Liver (tissue), 8 donors: ENCODE measurements at regions not wholly inside any gene's neighbourhood (a gene's known extent, or its start where the extent isn't known, plus 50 kb on each side); places are given as distances from the start of the nearest gene placed in this dataset.

Experiments
- DNase-seq: peaks from one replicate; pipeline ENCODE4 v3.0.0-alpha.2; 2017; ENCODE audit warnings: low spot score
- H3K27ac ChIP-seq, 2 donors: one replicate each; pipeline ENCODE4 v1.7.0; 2013; ENCODE audit warnings: inconsistent platforms in 2 of 2, low read length in 2 of 2, control low read depth in 1 of 2, low read depth in 1 of 2, mild to moderate bottlenecking in 1 of 2
- H3K27me3 ChIP-seq, 4 donors: one replicate each; pipeline versions ENCODE4 v1.6.1 to v1.7.0; 2013; ENCODE audit warnings: low read length in 3 of 4, inconsistent platforms in 1 of 4, mild to moderate bottlenecking in 1 of 4, moderate library complexity in 1 of 4; ENCODE audit not compliant: control insufficient read depth in 4 of 4, insufficient read depth in 4 of 4
- H3K36me3 ChIP-seq, 4 donors: one replicate each; pipeline versions ENCODE4 v1.6.1 to v1.7.0; 2013; ENCODE audit warnings: low read length in 3 of 4, mild to moderate bottlenecking in 3 of 4, low read depth in 1 of 4, moderate library complexity in 1 of 4; ENCODE audit not compliant: control insufficient read depth in 4 of 4, insufficient read depth in 3 of 4
- H3K4me1 ChIP-seq, 4 donors: one replicate each; pipeline versions ENCODE4 v1.6.1 to v1.7.0; 2013; ENCODE audit warnings: low read length in 3 of 4, mild to moderate bottlenecking in 3 of 4, moderate library complexity in 1 of 4; ENCODE audit not compliant: control insufficient read depth in 4 of 4, insufficient read depth in 4 of 4
- H3K4me3 ChIP-seq, 3 donors: one replicate each; pipeline versions ENCODE4 v1.6.1 to v1.7.0; 2013; ENCODE audit warnings: low read length in 3 of 3, control low read depth in 1 of 3, low read depth in 1 of 3, mild to moderate bottlenecking in 1 of 3
- H3K9ac ChIP-seq, 2 donors: one replicate each; pipeline ENCODE4 v1.7.0; 2013; ENCODE audit warnings: low read length in 2 of 2, mild to moderate bottlenecking in 2 of 2, moderate library complexity in 2 of 2, control low read depth in 1 of 2, low read depth in 1 of 2
- H3K9me3 ChIP-seq, 4 donors: one replicate each; pipeline versions ENCODE4 v1.6.1 to v1.7.0; 2013; ENCODE audit warnings: low read length in 3 of 4; ENCODE audit not compliant: control insufficient read depth in 4 of 4
- CTCF ChIP-seq: fragments of 150-350 bp; IDR thresholded peaks from 2 replicates; pipeline ENCODE4 v1.5.1; 2017; ENCODE audit warnings: improper control_type of control experiment, low read depth, low read length; ENCODE audit not compliant: missing input control
- EGR1 ChIP-seq, 2 donors: IDR thresholded peaks; 2 replicates each; pipeline ENCODE4 v1.6.1; 2016 to 2018; ENCODE audit warnings: antibody characterized with exemption in 2 of 2, low read depth in 2 of 2
- FOXA1 ChIP-seq: IDR thresholded peaks from 2 replicates; pipeline ENCODE4 v1.6.1; 2016; ENCODE audit warnings: antibody characterized with exemption
- FOXA2 ChIP-seq: IDR thresholded peaks from 2 replicates; pipeline ENCODE4 v1.6.1; 2016; ENCODE audit warnings: antibody characterized with exemption
- GABPA ChIP-seq, 2 donors: IDR thresholded peaks in 1 of 2; conservative IDR thresholded peaks in 1 of 2; 2 replicates each; pipeline ENCODE4 v1.6.1; 2016; ENCODE audit warnings: antibody characterized with exemption in 2 of 2, mild to moderate bottlenecking in 1 of 2, moderate library complexity in 1 of 2
- HNF4A ChIP-seq, 2 donors: conservative IDR thresholded peaks; 2 replicates each; pipeline ENCODE4 v1.6.1; 2016; ENCODE audit warnings: antibody characterized with exemption in 2 of 2, mild to moderate bottlenecking in 2 of 2
- HNF4G ChIP-seq: IDR thresholded peaks from 2 replicates; pipeline ENCODE4 v1.6.1; 2016; ENCODE audit warnings: antibody characterized with exemption
- JUND ChIP-seq, 2 donors: IDR thresholded peaks; 2 replicates each; pipeline ENCODE4 v1.6.1; 2016; ENCODE audit warnings: antibody characterized with exemption in 2 of 2
- NR2F2 ChIP-seq: IDR thresholded peaks from 2 replicates; pipeline ENCODE4 v1.6.1; 2016; ENCODE audit warnings: antibody characterized with exemption
- RAD21 ChIP-seq, 2 donors: IDR thresholded peaks; 2 replicates each; pipeline ENCODE4 v1.6.1; 2016; ENCODE audit warnings: antibody characterized with exemption in 2 of 2, mild to moderate bottlenecking in 2 of 2
- RXRA ChIP-seq, 2 donors: IDR thresholded peaks; 2 replicates each; pipeline ENCODE4 v1.6.1; 2017 to 2018; ENCODE audit warnings: antibody characterized with exemption in 2 of 2, mild to moderate bottlenecking in 1 of 2
- TAF1 ChIP-seq: conservative IDR thresholded peaks from 2 replicates; pipeline ENCODE4 v1.6.1; 2016; ENCODE audit warnings: antibody characterized with exemption, mild to moderate bottlenecking
- YY1 ChIP-seq: IDR thresholded peaks from 2 replicates; pipeline ENCODE4 v1.6.1; 2016; ENCODE audit warnings: antibody characterized with exemption, mild to moderate bottlenecking
- WGBS: extraction: QIAGEN DNeasy Blood & Tissue Kit; methylation state at CpG from one replicate; pipeline ENCODE4 v1.1.7; 2013; 5-methylcytosine and 5-hydroxymethylcytosine counted together
- TF ChIP-seq, protein P1 (sequence below): IDR thresholded peaks from 2 replicates; pipeline ENCODE4 v1.6.1; 2016; ENCODE audit warnings: antibody characterized with exemption
- TF ChIP-seq, protein P2 (sequence below): IDR thresholded peaks from 2 replicates; pipeline ENCODE4 v1.6.1; 2016; ENCODE audit warnings: antibody characterized with exemption
- donor health status: healthy.
- donor health status: healthy.
- donor health status: healthy.
- donor health status: healthy.
- donor health status: healthy.

GRCh38 chrY:15689994-15690393 is 1165.7 kb downstream of the NLGN4Y start:
- Histone ChIP-seq H3K27me3 (no peaks in the 10 kb centered on the region), H3K27ac (no peak overlapping the region), H3K9ac (no peak overlapping the region), H3K4me3 (no peak overlapping the region), H3K36me3 (no peaks in the 10 kb centered on the region), H3K4me1 (no peaks in the 10 kb centered on the region), H3K9me3 (no peaks in the 10 kb centered on the region)
- TF ChIP-seq RXRA (IDR thresholded peaks at IDR 0.05) (no peak), HNF4A (conservative IDR thresholded peaks at IDR 0.05) (no peak), EGR1 (IDR thresholded peaks at IDR 0.05; ENCODE audit: low read depth in 2 of 2) (no peak), TAF1 (no peak), FOXA2 (no peak), CTCF (no peak), GABPA (IDR thresholded peaks at IDR 0.05 in 1 of 2, conservative IDR thresholded peaks at IDR 0.05 in 1 of 2) (no peak), HNF4G (no peak), JUND (IDR thresholded peaks at IDR 0.05) (no peak)
- TF ChIP-seq, protein P1, sequence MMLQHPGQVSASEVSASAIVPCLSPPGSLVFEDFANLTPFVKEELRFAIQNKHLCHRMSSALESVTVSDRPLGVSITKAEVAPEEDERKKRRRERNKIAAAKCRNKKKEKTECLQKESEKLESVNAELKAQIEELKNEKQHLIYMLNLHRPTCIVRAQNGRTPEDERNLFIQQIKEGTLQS, result no peak
- no peak for DNase-seq
- WGBS, result 97% methylated on average over 1 of the region's 1 CpG

DNA sequence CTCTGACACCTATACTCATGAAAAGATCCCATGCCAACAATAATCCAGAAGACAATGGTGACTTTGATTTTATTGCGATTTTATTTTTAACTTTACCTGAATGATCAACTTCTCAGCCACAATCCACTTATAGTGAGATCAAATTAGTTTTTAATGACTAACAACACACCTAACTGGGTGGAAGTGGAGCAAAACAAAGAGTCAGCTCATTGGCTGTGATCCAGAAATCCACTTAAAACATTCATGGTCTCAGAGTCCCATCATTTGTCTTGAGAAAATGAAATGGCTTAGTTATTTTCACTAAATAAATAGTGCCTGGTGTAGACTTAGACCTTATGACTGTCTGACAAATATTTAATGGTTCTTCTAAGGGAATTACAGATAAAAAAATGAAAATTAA is 1177.8 kb downstream of the NLGN4Y start:
- no peaks in the 10 kb centered on the region for H3K4me1 ChIP-seq
- no peaks in the 10 kb centered on the region for H3K36me3 ChIP-seq
- no peak overlapping the region for H3K27ac ChIP-seq
- no peaks in the 10 kb centered on the region for H3K27me3 ChIP-seq
- H3K9me3 ChIP-seq, result no peaks in the 10 kb centered on the region
- no peak for DNase-seq
- no peak overlapping the region for H3K4me3 ChIP-seq
- no peak for TF ChIP-seq JUND (IDR thresholded peaks at IDR 0.05)
- TF ChIP-seq RAD21 (IDR thresholded peaks at IDR 0.05), result no peak
- TF ChIP-seq, protein P2, sequence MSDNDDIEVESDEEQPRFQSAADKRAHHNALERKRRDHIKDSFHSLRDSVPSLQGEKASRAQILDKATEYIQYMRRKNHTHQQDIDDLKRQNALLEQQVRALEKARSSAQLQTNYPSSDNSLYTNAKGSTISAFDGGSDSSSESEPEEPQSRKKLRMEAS, result no peak
- TF ChIP-seq FOXA2, result no peak
- TF ChIP-seq RXRA (IDR thresholded peaks at IDR 0.05), result no peak
- TF ChIP-seq YY1, result no peak
- TF ChIP-seq GABPA (IDR thresholded peaks at IDR 0.05 in 1 of 2, conservative IDR thresholded peaks at IDR 0.05 in 1 of 2), result no peak
- no peak for TF ChIP-seq FOXA1
- no peak overlapping the region for H3K9ac ChIP-seq
- 94% methylated on average over 1 of the region's 1 CpG for WGBS

DNA sequence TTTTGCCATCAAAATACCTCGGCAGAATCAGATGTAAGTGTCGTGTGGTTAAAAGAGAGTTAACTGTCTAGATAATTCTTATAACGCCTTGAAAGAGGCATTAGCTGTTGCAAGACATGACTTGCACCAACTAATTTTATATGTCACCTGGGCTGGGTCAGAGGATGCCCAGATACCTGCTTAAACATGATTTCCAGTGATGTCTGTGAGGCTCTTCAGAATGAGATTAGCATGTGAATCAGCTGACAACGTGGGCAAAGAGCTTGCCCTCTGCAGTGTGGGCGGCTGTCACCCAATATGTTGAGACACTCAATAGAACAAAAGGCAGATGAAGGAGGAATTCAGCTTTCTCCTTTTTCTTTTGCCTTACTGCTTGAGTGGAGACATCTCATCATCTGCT is 1180.6 kb downstream of the NLGN4Y start:
- no peak overlapping the region for H3K9ac ChIP-seq
- WGBS, result 72% methylated on average over 5 of the region's 5 CpGs
- no peak for DNase-seq

More for the DNA sequence above, 1180.6 kb downstream of the NLGN4Y start:
- TF ChIP-seq FOXA1, result no peak
- TF ChIP-seq, protein P2, result no peak
- no peak for TF ChIP-seq YY1
- TF ChIP-seq GABPA (IDR thresholded peaks at IDR 0.05 in 1 of 2, conservative IDR thresholded peaks at IDR 0.05 in 1 of 2), result no peak
- no peak for TF ChIP-seq CTCF
- no peak for TF ChIP-seq JUND (IDR thresholded peaks at IDR 0.05)
- TF ChIP-seq HNF4A (conservative IDR thresholded peaks at IDR 0.05), result no peak
- TF ChIP-seq, protein P1, result no peak
- TF ChIP-seq HNF4G, result no peak
- no peak for TF ChIP-seq TAF1
- TF ChIP-seq RXRA (IDR thresholded peaks at IDR 0.05), result no peak
- no peak for TF ChIP-seq NR2F2
- H3K36me3 ChIP-seq, result no peaks in the 10 kb centered on the region
- no peaks in the 10 kb centered on the region for H3K27me3 ChIP-seq
- H3K9me3 ChIP-seq, result no peaks in the 10 kb centered on the region
- H3K4me1 ChIP-seq, result no peaks in the 10 kb centered on the region
- H3K27ac ChIP-seq, result no peak overlapping the region
- no peak overlapping the region for H3K4me3 ChIP-seq
